ENCODE measurements at regions not wholly inside any gene's neighbourhood (a gene's known extent, or its start where the extent isn't known, plus 50 kb on each side); places are given as distances from the start of the nearest gene placed in this dataset.

- Histone ChIP-seq H3F3A (ENCODE audit: low read length, unreplicated experiment) (no peaks in the 10 kb centered on the region), H3K36me3 (ENCODE audit: low read depth, low read length) (no peaks in the 10 kb centered on the region), H2AFZ (ENCODE audit: low read length) (no peak overlapping the region), H4K20me1 (ENCODE audit: low read length) (no peaks in the 10 kb centered on the region), H3K4me3 (ENCODE audit: low read length) (no peak overlapping the region), H3K9me2 (replicated peaks; ENCODE audit: low read length) (no peaks in the 10 kb centered on the region), H3K9me3 (ENCODE audit: low read length) (no peaks in the 10 kb centered on the region), H3K9ac (ENCODE audit: low read length) (no peak overlapping the region), H3K27me3 (ENCODE audit: low read length) (no peaks in the 10 kb centered on the region), H3K4me2 (ENCODE audit: low read length) (no peak overlapping the region), H3K27ac (ENCODE audit: low read length) (no peak overlapping the region), H3K79me2 (ENCODE audit: low read length) (no peaks in the 10 kb centered on the region), H3K4me1 (ENCODE audit: insufficient read depth, low read length) (no peaks in the 10 kb centered on the region)
- intact Hi-C loops (cut with micrococcal nuclease): no loop called here
- ChIA-PET POLR2A (ENCODE audit: unreplicated experiment) (no interaction called here), CTCF (no interaction called here)
- no peak for ATAC-seq
- TF ChIP-seq EZH2phosphoT487 (IDR thresholded peaks at IDR 0.05; ENCODE audit: borderline replicate concordance, low read length) (no peak), EZH2 (IDR thresholded peaks at IDR 0.05; ENCODE audit: low read length, unreplicated experiment) (no peak), CTCF (conservative IDR thresholded peaks at IDR 0.05; ENCODE audit: low read depth, low read length) (no peak)
- no TSS peak for BruUV-seq (replicated peaks)
- no peak for DNase-seq
Measured at GRCh38 chr11:105432241-105432995, 177.5 kb upstream of the GRIA4 start.

- no peaks in the 10 kb centered on the region for H3F3A ChIP-seq (ENCODE audit: low read length, unreplicated experiment)
- ChIA-PET CTCF (no interaction called here), POLR2A (ENCODE audit: unreplicated experiment) (no interaction called here)
- no TSS peak for BruUV-seq (replicated peaks)
- 0 out of 2 replicates have a peak, but pooled peaks cover 4% of the 10 kb centered on the region for H3K9me3 ChIP-seq (ENCODE audit: low read length)
- H3K27me3 ChIP-seq (ENCODE audit: low read length): no peaks in the 10 kb centered on the region
- intact Hi-C loops (cut with micrococcal nuclease): no loop called here
- no peak for DNase-seq
- H3K9ac ChIP-seq (ENCODE audit: low read length): no peak overlapping the region
- H2AFZ ChIP-seq (ENCODE audit: low read length): no peak overlapping the region
- no peaks in the 10 kb centered on the region for H3K4me1 ChIP-seq (ENCODE audit: insufficient read depth, low read length)
- H3K4me2 ChIP-seq (ENCODE audit: low read length): no peak overlapping the region
- no peak overlapping the region for H3K4me3 ChIP-seq (ENCODE audit: low read length)
- no peaks in the 10 kb centered on the region for H4K20me1 ChIP-seq (ENCODE audit: low read length)
- TF ChIP-seq EZH2 (IDR thresholded peaks at IDR 0.05; ENCODE audit: low read length, unreplicated experiment) (no peak), EZH2phosphoT487 (IDR thresholded peaks at IDR 0.05; ENCODE audit: borderline replicate concordance, low read length) (no peak), CTCF (conservative IDR thresholded peaks at IDR 0.05; ENCODE audit: low read depth, low read length) (no peak)
- no peaks in the 10 kb centered on the region for H3K36me3 ChIP-seq (ENCODE audit: low read depth, low read length)
- no peaks in the 10 kb centered on the region for H3K9me2 ChIP-seq (replicated peaks; ENCODE audit: low read length)
- no peak overlapping the region for H3K27ac ChIP-seq (ENCODE audit: low read length)
- no peaks in the 10 kb centered on the region for H3K79me2 ChIP-seq (ENCODE audit: low read length)
- ATAC-seq: no peak
Measured at GRCh38 chr11:105429096-105429910, 180.6 kb upstream of the GRIA4 start.

- no peaks in the 10 kb centered on the region for H3K79me2 ChIP-seq (ENCODE audit: low read length)
- H3K4me2 ChIP-seq (ENCODE audit: low read length): no peak overlapping the region
- H3F3A ChIP-seq (ENCODE audit: low read length, unreplicated experiment): no peaks in the 10 kb centered on the region
- no peaks in the 10 kb centered on the region for H3K9me3 ChIP-seq (ENCODE audit: low read length)
- CTCF ChIA-PET: no interaction called here
- no peaks in the 10 kb centered on the region for H4K20me1 ChIP-seq (ENCODE audit: low read length)
- intact Hi-C loops (cut with micrococcal nuclease): no loop called here
- no peak overlapping the region for H3K27ac ChIP-seq (ENCODE audit: low read length)
- no peak for TF ChIP-seq EZH2phosphoT487 (IDR thresholded peaks at IDR 0.05; ENCODE audit: borderline replicate concordance, low read length)
- POLR2A ChIA-PET (ENCODE audit: unreplicated experiment): no interaction called here
- H3K4me1 ChIP-seq (ENCODE audit: insufficient read depth, low read length): no peaks in the 10 kb centered on the region
- no peak overlapping the region for H3K9ac ChIP-seq (ENCODE audit: low read length)
- no peaks in the 10 kb centered on the region for H3K36me3 ChIP-seq (ENCODE audit: low read depth, low read length)
- ATAC-seq (no peak), DNase-seq (no peak)
- H3K27me3 ChIP-seq (ENCODE audit: low read length): no peaks in the 10 kb centered on the region
- no TSS peak for BruUV-seq (replicated peaks)
- no peaks in the 10 kb centered on the region for H3K9me2 ChIP-seq (replicated peaks; ENCODE audit: low read length)
- no peak overlapping the region for H2AFZ ChIP-seq (ENCODE audit: low read length)
- no peak overlapping the region for H3K4me3 ChIP-seq (ENCODE audit: low read length)
Measured at GRCh38 chr11:105407101-105407500, 202.8 kb upstream of the GRIA4 start.

Data from PC-3 (cell line).